ENCODE measurements at regions not wholly inside any gene's neighbourhood (a gene's known extent, or its start where the extent isn't known, plus 50 kb on each side); places are given as distances from the start of the nearest gene placed in this dataset.

DNA sequence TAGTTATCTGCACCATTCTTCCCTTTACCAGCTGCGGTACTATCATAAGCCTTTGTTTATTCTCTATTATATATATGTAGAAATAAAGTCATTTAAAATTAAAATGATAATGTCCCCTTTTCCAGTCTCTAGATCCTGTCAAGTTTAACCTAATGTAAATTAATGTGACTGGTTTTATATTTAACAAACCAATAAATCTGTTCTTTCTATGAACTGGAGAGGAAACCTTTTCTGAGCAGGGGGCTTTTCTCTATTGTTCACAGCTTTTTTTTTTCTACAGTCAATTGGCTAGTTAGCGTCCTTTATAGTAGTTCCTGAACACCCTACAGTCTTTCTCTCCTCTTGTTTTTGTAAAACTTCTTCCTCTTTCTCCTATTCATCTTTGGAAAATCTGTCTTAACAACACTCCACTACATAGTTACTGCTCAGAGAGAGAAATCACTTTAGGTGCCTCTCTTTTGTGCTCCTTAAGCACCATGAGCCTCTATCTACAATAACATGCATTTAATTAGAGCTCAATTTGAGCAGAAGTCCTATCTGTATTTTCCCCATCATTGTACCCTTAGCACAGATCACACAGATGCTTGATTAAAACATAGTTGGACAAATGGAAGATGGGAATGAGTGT lies 332.6 kb upstream of the SYT1 start:
- no peaks in the 10 kb centered on the region for H3K4me1 Mint-ChIP-seq
- DNase-seq: no peak
- H3K27ac Mint-ChIP-seq: no peak overlapping the region
- no peak overlapping the region for H3K4me3 Mint-ChIP-seq
- intact Hi-C loops (cut with micrococcal nuclease): no loop called here
- H3K27me3 Mint-ChIP-seq: no peaks in the 10 kb centered on the region
- peaks cover 3% of the 10 kb centered on the region for H3K9me3 Mint-ChIP-seq
- H3K36me3 Mint-ChIP-seq (ENCODE audit: low read depth): no peaks in the 10 kb centered on the region

DNA sequence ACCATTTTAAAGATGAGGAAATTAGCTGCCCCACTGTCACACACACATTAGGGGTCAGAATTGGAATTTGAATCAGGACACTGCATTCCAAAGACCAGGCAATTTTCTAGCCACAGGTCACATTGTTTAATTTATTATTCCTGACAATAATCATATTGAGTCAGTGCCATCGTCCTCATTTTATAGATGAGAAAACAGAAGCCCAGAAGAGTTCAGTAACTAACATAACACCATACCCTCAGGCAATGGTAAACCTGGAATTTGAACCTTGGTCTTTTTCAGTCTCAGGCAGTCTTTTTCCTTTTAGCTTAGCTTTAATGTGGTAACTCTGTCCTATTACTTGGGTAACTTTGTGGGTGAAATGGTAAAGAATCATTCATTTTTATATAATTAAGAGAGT lies 330.3 kb upstream of the SYT1 start:
- Mint-ChIP-seq H3K9me3 (peaks cover 3% of the 10 kb centered on the region), H3K36me3 (ENCODE audit: low read depth) (no peaks in the 10 kb centered on the region), H3K27ac (no peak overlapping the region), H3K4me1 (no peaks in the 10 kb centered on the region), H3K4me3 (no peak overlapping the region), H3K27me3 (no peaks in the 10 kb centered on the region)
- no peak for DNase-seq
- intact Hi-C loops (cut with micrococcal nuclease): no loop called here

- Mint-ChIP-seq H3K27ac (no peak overlapping the region), H3K4me1 (no peaks in the 10 kb centered on the region), H3K4me3 (no peak overlapping the region), H3K9me3 (peaks cover 3% of the 10 kb centered on the region), H3K36me3 (ENCODE audit: low read depth) (no peaks in the 10 kb centered on the region), H3K27me3 (no peaks in the 10 kb centered on the region)
- DNase-seq: no peak
- intact Hi-C loops (cut with micrococcal nuclease): no loop called here
These were observed 323.8 kb upstream of the SYT1 start for GRCh38 chr12:78540606-78541336.

GRCh38 chr12:78550831-78551230 lies 313.7 kb upstream of the SYT1 start:
- no peak overlapping the region for H3K27ac Mint-ChIP-seq
- H3K36me3 Mint-ChIP-seq (ENCODE audit: low read depth): no peaks in the 10 kb centered on the region
- no peaks in the 10 kb centered on the region for H3K9me3 Mint-ChIP-seq
- no peaks in the 10 kb centered on the region for H3K27me3 Mint-ChIP-seq
- intact Hi-C loops (cut with micrococcal nuclease): no loop called here
- no peaks in the 10 kb centered on the region for H3K4me1 Mint-ChIP-seq
- no peak overlapping the region for H3K4me3 Mint-ChIP-seq
- no peak for DNase-seq

- Mint-ChIP-seq H3K9me3 (no peaks in the 10 kb centered on the region), H3K4me3 (no peak overlapping the region), H3K27me3 (no peaks in the 10 kb centered on the region), H3K27ac (no peak overlapping the region), H3K4me1 (no peaks in the 10 kb centered on the region), H3K36me3 (ENCODE audit: low read depth) (no peaks in the 10 kb centered on the region)
- intact Hi-C loops (cut with micrococcal nuclease): no loop called here
- no peak for DNase-seq
These were observed 308.8 kb upstream of the SYT1 start for GRCh38 chr12:78555802-78556201.

DNA sequence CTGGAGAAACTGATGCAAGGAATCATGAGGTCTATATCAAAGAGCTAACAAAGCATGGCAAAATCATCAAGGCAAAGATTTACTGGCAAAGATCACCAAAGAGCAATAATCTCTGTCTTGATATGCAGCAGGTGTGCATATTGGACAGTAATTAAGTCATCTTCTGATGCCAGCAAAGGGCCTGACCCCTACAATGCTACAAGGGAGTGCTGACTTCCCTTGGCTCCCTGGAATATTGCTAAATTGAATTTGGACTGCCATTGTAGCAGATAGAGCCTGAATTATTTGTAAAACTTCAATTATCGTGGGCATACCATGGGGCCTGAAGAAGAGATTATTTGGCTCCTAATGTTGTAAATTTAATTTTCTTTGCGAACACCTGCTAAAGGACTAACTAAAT lies 307.9 kb upstream of the SYT1 start:
- no peaks in the 10 kb centered on the region for H3K36me3 Mint-ChIP-seq (ENCODE audit: low read depth)
- no peak overlapping the region for H3K4me3 Mint-ChIP-seq
- no peaks in the 10 kb centered on the region for H3K4me1 Mint-ChIP-seq
- no peak overlapping the region for H3K27ac Mint-ChIP-seq
- H3K9me3 Mint-ChIP-seq: no peaks in the 10 kb centered on the region
- intact Hi-C loops (cut with micrococcal nuclease): no loop called here
- H3K27me3 Mint-ChIP-seq: no peaks in the 10 kb centered on the region
- no peak for DNase-seq

DNA sequence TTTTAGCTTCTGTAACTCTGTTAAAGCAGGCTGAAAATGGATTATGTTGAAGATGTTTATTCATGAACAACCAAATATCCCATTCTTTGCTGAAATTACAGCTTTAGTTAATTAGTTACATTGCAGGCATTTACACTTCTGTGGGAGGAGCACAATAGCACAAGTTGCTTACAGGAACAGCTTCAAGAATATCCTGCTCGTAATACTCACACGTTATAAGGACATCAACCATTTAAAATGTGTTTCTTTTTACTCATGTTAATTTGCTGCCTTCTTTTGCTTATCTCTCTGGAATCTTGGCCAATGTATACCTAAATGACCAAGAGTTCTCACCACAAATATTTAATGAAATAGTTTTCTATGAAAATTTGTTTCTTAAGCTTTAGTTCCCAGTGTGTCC lies 305.2 kb upstream of the SYT1 start:
- intact Hi-C loops (cut with micrococcal nuclease): no loop called here
- Mint-ChIP-seq H3K27me3 (no peaks in the 10 kb centered on the region), H3K36me3 (ENCODE audit: low read depth) (no peaks in the 10 kb centered on the region), H3K27ac (no peak overlapping the region), H3K4me1 (no peaks in the 10 kb centered on the region), H3K4me3 (no peak overlapping the region), H3K9me3 (no peaks in the 10 kb centered on the region)
- DNase-seq: no peak

DNA sequence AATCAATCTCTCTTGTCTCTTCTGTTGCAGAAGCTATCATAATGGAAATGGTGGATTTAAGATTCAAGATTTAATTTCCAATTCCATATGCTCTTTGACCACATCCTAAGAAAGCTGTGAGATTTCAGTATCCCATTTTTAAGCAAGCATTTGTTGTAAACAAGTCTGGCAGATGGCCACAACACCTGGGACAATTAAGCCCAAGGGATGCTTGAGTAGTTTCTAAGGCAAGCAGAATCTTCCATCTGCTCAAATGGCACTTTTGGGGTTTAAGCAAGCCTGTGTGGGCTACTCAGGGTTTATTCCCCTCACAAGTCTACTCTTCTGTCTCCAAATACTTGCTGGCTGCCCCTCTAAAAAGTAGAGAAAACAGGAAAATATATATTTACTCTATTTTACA lies 304.7 kb upstream of the SYT1 start:
- no peaks in the 10 kb centered on the region for H3K27me3 Mint-ChIP-seq
- DNase-seq: no peak
- intact Hi-C loops (cut with micrococcal nuclease): no loop called here
- no peaks in the 10 kb centered on the region for H3K9me3 Mint-ChIP-seq
- no peaks in the 10 kb centered on the region for H3K36me3 Mint-ChIP-seq (ENCODE audit: low read depth)
- H3K4me1 Mint-ChIP-seq: no peaks in the 10 kb centered on the region
- no peak overlapping the region for H3K4me3 Mint-ChIP-seq
- H3K27ac Mint-ChIP-seq: no peak overlapping the region

GRCh38 chr12:78560633-78561032 lies 303.9 kb upstream of the SYT1 start:
- intact Hi-C loops (cut with micrococcal nuclease): no loop called here
- H3K9me3 Mint-ChIP-seq: no peaks in the 10 kb centered on the region
- no peaks in the 10 kb centered on the region for H3K27me3 Mint-ChIP-seq
- no peak for DNase-seq
- no peak overlapping the region for H3K27ac Mint-ChIP-seq
- no peaks in the 10 kb centered on the region for H3K36me3 Mint-ChIP-seq (ENCODE audit: low read depth)
- H3K4me3 Mint-ChIP-seq: no peak overlapping the region
- no peaks in the 10 kb centered on the region for H3K4me1 Mint-ChIP-seq

DNA sequence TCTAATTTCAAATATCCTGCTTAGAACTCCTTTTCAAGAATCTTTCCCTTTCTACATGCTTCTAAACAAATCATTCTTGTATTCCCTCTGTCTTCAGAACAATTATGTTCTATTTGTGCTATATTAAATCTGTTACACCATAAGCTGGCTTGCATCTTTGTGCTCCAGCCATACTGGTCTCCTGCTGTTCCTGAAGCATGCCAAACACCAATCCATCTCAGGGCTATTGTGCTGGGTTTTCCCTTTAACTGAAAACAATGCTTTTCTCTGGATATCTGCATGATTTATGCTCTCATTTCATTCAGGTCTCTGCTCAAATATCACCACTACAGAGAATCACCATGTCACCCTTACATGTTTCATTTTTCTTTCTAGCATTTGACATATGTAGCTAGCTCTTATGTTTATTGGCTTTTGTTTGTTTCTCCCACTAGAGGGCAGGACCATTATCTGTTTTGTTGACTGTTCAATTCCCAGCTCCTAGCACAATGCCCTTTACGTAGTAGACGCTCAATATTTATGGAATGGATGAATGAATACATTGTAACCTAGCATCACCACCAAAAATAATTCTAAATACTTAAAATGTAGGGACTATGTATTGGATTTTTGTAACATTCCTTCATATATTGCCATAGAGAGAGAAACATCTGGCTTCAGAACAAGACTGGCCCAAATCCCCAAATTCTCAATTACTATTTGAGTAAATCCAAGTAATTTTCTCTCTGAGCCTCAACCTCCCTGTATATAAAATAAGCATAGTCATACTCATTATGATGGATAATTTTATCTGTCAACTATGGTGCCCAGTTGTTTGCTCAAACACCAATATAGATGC lies 302.0 kb upstream of the SYT1 start:
- DNase-seq: no peak
- H3K4me3 Mint-ChIP-seq: no peak overlapping the region
- no peak overlapping the region for H3K27ac Mint-ChIP-seq
- no peaks in the 10 kb centered on the region for H3K36me3 Mint-ChIP-seq (ENCODE audit: low read depth)
- no peaks in the 10 kb centered on the region for H3K27me3 Mint-ChIP-seq
- H3K9me3 Mint-ChIP-seq: no peaks in the 10 kb centered on the region
- intact Hi-C loops (cut with micrococcal nuclease): no loop called here
- no peaks in the 10 kb centered on the region for H3K4me1 Mint-ChIP-seq

DNA sequence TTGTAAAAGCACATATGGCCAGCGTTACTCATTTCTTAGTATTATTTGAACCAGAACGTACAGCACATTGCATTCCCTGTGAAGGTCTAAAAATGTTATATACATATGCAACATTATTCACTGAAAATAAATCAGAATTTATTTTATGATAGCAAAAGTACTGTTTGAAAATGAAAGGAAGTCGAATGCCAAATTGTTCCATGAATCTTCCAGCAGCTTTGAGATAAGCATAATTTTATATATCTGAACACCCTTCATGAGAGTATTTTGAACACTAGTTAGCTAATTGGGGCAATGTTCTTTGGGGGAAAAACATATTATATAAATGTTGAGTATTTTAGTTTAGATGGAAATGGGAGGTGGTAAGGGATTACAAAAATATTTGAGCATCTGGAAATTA lies 300.7 kb upstream of the SYT1 start:
- Mint-ChIP-seq H3K27ac (no peak overlapping the region), H3K4me3 (no peak overlapping the region), H3K9me3 (no peaks in the 10 kb centered on the region), H3K36me3 (ENCODE audit: low read depth) (no peaks in the 10 kb centered on the region), H3K4me1 (no peaks in the 10 kb centered on the region), H3K27me3 (no peaks in the 10 kb centered on the region)
- DNase-seq: no peak
- intact Hi-C loops (cut with micrococcal nuclease): no loop called here

DNA sequence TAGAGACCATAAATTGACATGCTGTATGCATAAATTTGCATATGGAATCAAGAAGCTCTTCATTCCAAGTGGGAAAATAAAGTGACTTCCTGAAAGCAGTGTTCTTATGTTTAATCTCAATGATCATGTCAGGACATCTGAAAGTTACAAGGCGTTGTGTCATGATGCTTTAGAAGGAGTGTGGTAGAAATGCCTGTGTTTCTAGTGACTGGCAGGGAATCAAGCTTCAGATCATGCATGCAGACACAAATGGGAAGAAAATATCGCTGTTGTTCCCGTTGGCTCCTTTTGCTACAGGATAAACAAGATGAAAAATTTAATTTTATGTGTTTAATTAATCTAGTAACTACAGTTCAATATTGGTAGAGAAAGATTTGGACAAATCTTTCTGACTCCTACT lies 298.1 kb upstream of the SYT1 start:
- Mint-ChIP-seq H3K4me1 (no peaks in the 10 kb centered on the region), H3K27ac (no peak overlapping the region), H3K27me3 (no peaks in the 10 kb centered on the region), H3K36me3 (ENCODE audit: low read depth) (no peaks in the 10 kb centered on the region), H3K9me3 (no peaks in the 10 kb centered on the region), H3K4me3 (no peak overlapping the region)
- DNase-seq: no peak
- intact Hi-C loops (cut with micrococcal nuclease): no loop called here

DNA sequence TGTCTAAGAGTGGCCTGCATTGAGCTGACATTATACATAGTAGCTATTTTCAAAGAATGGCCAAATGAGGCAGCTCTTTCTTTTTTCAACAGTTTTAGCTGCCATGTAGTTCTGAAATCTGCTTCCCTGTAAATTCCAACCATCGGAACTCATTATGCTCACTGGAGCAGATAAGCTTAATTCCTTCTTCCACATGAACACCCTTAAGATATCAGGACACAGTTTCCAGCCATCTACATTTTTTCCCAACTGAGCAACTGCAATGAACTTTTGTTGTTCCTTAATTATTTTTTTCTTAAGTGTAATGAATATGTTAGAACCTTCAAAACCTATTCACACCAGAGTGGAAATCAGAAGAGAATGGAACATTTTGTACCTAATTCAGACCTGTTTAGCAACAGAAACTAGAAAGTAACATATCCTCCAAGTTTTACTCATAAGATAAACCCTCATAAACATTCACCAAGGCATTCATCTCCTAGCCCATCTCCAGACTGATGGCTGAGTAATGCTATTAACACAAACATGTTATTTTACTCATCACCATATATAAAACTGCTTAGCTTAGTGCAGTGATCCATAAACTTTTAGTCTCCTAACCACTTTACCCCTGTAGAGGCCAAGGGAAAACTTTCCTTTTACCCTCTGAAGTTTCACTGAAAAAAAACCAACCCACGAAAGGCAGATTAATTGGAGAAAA lies 296.1 kb upstream of the SYT1 start:
- Mint-ChIP-seq H3K27ac (no peak overlapping the region), H3K36me3 (ENCODE audit: low read depth) (no peaks in the 10 kb centered on the region), H3K9me3 (no peaks in the 10 kb centered on the region), H3K4me1 (no peaks in the 10 kb centered on the region), H3K4me3 (no peak overlapping the region), H3K27me3 (no peaks in the 10 kb centered on the region)
- intact Hi-C loops (cut with micrococcal nuclease): no loop called here
- DNase-seq: no peak

DNA sequence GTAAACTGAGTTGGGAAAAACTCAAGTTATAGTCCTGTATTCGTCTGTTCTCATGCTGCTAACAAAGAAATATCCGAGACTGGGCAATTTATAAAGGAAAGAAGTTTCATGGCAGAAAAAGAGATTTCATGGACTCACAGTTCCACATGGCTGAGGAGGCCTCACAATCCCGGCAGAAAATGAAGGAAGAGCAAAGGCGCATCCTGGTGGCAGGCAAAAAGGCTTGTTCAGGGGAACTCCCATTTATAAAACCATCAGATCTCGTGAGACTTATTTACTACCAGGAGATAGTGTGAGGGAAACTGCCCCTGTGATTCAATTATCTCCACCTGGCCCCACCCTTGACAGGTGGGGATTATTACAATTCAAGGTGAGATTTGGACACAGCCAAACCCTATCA lies 292.6 kb upstream of the SYT1 start:
- no peak for DNase-seq
- H3K27me3 Mint-ChIP-seq: no peaks in the 10 kb centered on the region
- no peak overlapping the region for H3K27ac Mint-ChIP-seq
- intact Hi-C loops (cut with micrococcal nuclease): no loop called here
- H3K4me1 Mint-ChIP-seq: no peaks in the 10 kb centered on the region
- no peaks in the 10 kb centered on the region for H3K9me3 Mint-ChIP-seq
- H3K4me3 Mint-ChIP-seq: no peak overlapping the region
- H3K36me3 Mint-ChIP-seq (ENCODE audit: low read depth): no peaks in the 10 kb centered on the region

Data from activated CD4-positive, alpha-beta T cell treated with anti-CD3 and anti-CD28 coated beads, Interleukin-2, amount 10 ng/mL, durations not matched to agents 24 days and 14 days (primary cell).